ENCODE measurements at regions not wholly inside any gene's neighbourhood (a gene's known extent, or its start where the extent isn't known, plus 50 kb on each side); places are given as distances from the start of the nearest gene placed in this dataset.

- in situ Hi-C loops (cut with HindIII; ENCODE audit: low pct_unique_long_range_greater_than_20kb, low sequenced_read_pairs) (no loop called here), intact Hi-C loops (cut with micrococcal nuclease; ENCODE audit: unreplicated experiment) (no loop called here)
- CTCF ChIA-PET = no interaction called here
- Histone ChIP-seq H3K4me1 (ENCODE audit: control insufficient read depth, insufficient read depth, low read length) (no peaks in the 10 kb centered on the region), H3K36me3 (ENCODE audit: control insufficient read depth, insufficient read depth, low read length) (no peaks in the 10 kb centered on the region), H3K27ac (ENCODE audit: low read length) (no peak overlapping the region), H3K27me3 (ENCODE audit: control insufficient read depth, insufficient read depth, low read length) (no peaks in the 10 kb centered on the region), H3K4me3 (ENCODE audit: low read depth in 2 of 2, low read length in 2 of 2) (no peak overlapping the region), H3K9me3 (ENCODE audit: control insufficient read depth, insufficient read depth, low read depth, low read length) (no peaks in the 10 kb centered on the region)
- no TSS peak for BruUV-seq (replicated peaks)
- POLR2A ChIA-PET = no interaction called here
- ATAC-seq (no peak), DNase-seq (ENCODE audit: low read depth, low spot score) (no peak)
- TF ChIP-seq CTCF (IDR thresholded peaks at IDR 0.05) (no peak), TCF7L2 (IDR thresholded peaks at IDR 0.05; ENCODE audit: low read depth, low read length) (no peak), POLR2AphosphoS5 (IDR thresholded peaks at IDR 0.05; ENCODE audit: low read depth, low read length) (no peak), REST (IDR thresholded peaks at IDR 0.05; ENCODE audit: insufficient read depth in 1 of 2, low read depth in 2 of 2, low read length in 1 of 2) (no peak)
Observed at GRCh38 chr3:147305533-147306250, 100.7 kb downstream of the ZIC4 start.

- BruUV-seq (replicated peaks) = no TSS peak
- POLR2A ChIA-PET = no interaction called here
- Histone ChIP-seq H3K9me3 (ENCODE audit: control insufficient read depth, insufficient read depth, low read depth, low read length) (no peaks in the 10 kb centered on the region), H3K27ac (ENCODE audit: low read length) (no peak overlapping the region), H3K4me3 (ENCODE audit: low read depth in 2 of 2, low read length in 2 of 2) (no peak overlapping the region), H3K36me3 (ENCODE audit: control insufficient read depth, insufficient read depth, low read length) (no peaks in the 10 kb centered on the region), H3K4me1 (ENCODE audit: control insufficient read depth, insufficient read depth, low read length) (no peaks in the 10 kb centered on the region), H3K27me3 (ENCODE audit: control insufficient read depth, insufficient read depth, low read length) (no peaks in the 10 kb centered on the region)
- in situ Hi-C loops (cut with HindIII; ENCODE audit: low pct_unique_long_range_greater_than_20kb, low sequenced_read_pairs) (no loop called here), intact Hi-C loops (cut with micrococcal nuclease; ENCODE audit: unreplicated experiment) (no loop called here)
- no peak for TF ChIP-seq SIN3A (IDR thresholded peaks at IDR 0.05; ENCODE audit: borderline replicate concordance, insufficient read depth, low read depth, low read length)
- TF ChIP-seq CTCF (IDR thresholded peaks at IDR 0.05) = no peak
- no peak for TF ChIP-seq TCF7L2 (IDR thresholded peaks at IDR 0.05; ENCODE audit: low read depth, low read length)
- no peak for TF ChIP-seq REST (IDR thresholded peaks at IDR 0.05; ENCODE audit: insufficient read depth in 1 of 2, low read depth in 2 of 2, low read length in 1 of 2)
- no peak for TF ChIP-seq POLR2AphosphoS5 (IDR thresholded peaks at IDR 0.05; ENCODE audit: low read depth, low read length)
- no peak for ATAC-seq
- DNase-seq (ENCODE audit: low read depth, low spot score) = no peak
- CTCF ChIA-PET = no interaction called here
Observed at GRCh38 chr3:147304756-147305155, 101.6 kb downstream of the ZIC4 start.
